Spleen (tissue), 7 donors: ENCODE measurements at regions not wholly inside any gene's neighbourhood (a gene's known extent, or its start where the extent isn't known, plus 50 kb on each side); places are given as distances from the start of the nearest gene placed in this dataset.
"Not testable (repeated sequence)": the region's sequence is repeated elsewhere in the genome, so short reads cannot be mapped to it uniquely, and the experiment has no call there.

Experiments used
- POLR2A ChIP-seq, 3 donors: fragments of 450-650 bp; IDR thresholded peaks; one replicate each; pipeline ENCODE4 v1.5.1; 2017; ENCODE audit warnings: antibody characterized with exemption in 3 of 3, mild to moderate bottlenecking in 1 of 3
- POLR2AphosphoS5 ChIP-seq, 3 donors: sonication (generic); formaldehyde crosslinking; IDR thresholded peaks; one replicate each; pipeline ENCODE4 v1.5.1; 2017; ENCODE audit warnings: antibody characterized with exemption in 3 of 3
- TF ChIP-seq, protein P1 (sequence below), 11 experiments: fragments of 200-600 bp in 7 of 11; fragments of 450-650 bp in 4 of 11; sonication (generic) in 4 of 11; IDR thresholded peaks in 8 of 11; conservative IDR thresholded peaks in 3 of 11; 1 replicate in 7 of 11; 2 replicates in 4 of 11; pipeline versions ENCODE4 v1.4.0 to v1.8.0; 2016 to 2021; ENCODE audit warnings: antibody characterized with exemption in 11 of 11, inconsistent platforms in 4 of 11, mild to moderate bottlenecking in 1 of 11
- donor health status: DM: no; HTN: no; CAD: no; lungs with moderate emphysema.
- donor health status: DM: no; HTN: no; CAD: no.
- donor health status: DM: no; HTN: no; CAD: no.

DNA sequence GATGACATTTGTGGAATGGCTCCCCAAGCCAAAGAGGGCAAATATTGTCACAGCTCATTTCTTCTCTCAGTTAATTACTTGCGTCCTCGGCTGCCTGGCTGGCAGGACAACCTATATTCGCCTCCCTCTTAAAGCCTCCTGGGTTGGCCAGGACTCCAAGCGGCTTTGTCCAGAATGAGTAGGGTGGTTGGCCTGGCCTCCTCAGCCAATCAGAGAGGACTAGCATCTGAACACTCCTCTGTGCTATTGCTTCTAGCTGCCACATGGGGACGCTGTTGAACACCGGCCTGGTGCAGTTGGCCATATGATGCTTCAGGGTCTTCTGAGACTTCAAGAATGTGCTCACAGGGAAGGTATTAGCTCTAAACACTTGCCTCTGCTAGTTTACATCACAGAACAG, 2722.9 kb upstream of the TPTE start:
- TF ChIP-seq, protein P1, sequence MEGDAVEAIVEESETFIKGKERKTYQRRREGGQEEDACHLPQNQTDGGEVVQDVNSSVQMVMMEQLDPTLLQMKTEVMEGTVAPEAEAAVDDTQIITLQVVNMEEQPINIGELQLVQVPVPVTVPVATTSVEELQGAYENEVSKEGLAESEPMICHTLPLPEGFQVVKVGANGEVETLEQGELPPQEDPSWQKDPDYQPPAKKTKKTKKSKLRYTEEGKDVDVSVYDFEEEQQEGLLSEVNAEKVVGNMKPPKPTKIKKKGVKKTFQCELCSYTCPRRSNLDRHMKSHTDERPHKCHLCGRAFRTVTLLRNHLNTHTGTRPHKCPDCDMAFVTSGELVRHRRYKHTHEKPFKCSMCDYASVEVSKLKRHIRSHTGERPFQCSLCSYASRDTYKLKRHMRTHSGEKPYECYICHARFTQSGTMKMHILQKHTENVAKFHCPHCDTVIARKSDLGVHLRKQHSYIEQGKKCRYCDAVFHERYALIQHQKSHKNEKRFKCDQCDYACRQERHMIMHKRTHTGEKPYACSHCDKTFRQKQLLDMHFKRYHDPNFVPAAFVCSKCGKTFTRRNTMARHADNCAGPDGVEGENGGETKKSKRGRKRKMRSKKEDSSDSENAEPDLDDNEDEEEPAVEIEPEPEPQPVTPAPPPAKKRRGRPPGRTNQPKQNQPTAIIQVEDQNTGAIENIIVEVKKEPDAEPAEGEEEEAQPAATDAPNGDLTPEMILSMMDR (IDR thresholded peaks at IDR 0.05 in 8 of 11, conservative IDR thresholded peaks at IDR 0.05 in 3 of 11): not testable (repeated sequence)
- TF ChIP-seq POLR2AphosphoS5, POLR2A (IDR thresholded peaks at IDR 0.05): not testable (repeated sequence)
